Activated naive CD8-positive, alpha-beta T cell treated with anti-CD3 and anti-CD28 coated beads, Interleukin-2, amount 50 U/mL, for 24 hours (primary cell): ENCODE measurements at regions not wholly inside any gene's neighbourhood (a gene's known extent, or its start where the extent isn't known, plus 50 kb on each side); places are given as distances from the start of the nearest gene placed in this dataset.
"Not testable (repeated sequence)": the region's sequence is repeated elsewhere in the genome, so short reads cannot be mapped to it uniquely, and the experiment has no call there.

ENCODE experiments used
- ATAC-seq: fragments of 150-1000 bp; cut with Tn5 transposase; one replicate; pipeline ENCODE4 v1.10.0; 2021
- DNase-seq: peaks from one replicate; pipeline ENCODE4 v3.0.0; 2021
- H3K27ac Mint-ChIP-seq: one replicate; pipeline ENCODE4 v1.8.0; 2021; ENCODE audit warnings: mild to moderate bottlenecking, mixed read lengths
- H3K27me3 Mint-ChIP-seq: one replicate; pipeline ENCODE4 v1.8.0; 2021; ENCODE audit warnings: mixed read lengths
- H3K36me3 Mint-ChIP-seq: one replicate; pipeline ENCODE4 v1.8.0; 2021; ENCODE audit warnings: low read depth, mixed read lengths
- H3K4me1 Mint-ChIP-seq: one replicate; pipeline ENCODE4 v1.8.0; 2021; ENCODE audit warnings: mixed read lengths
- H3K4me3 Mint-ChIP-seq: one replicate; pipeline ENCODE4 v1.8.0; 2021; ENCODE audit warnings: mild to moderate bottlenecking, moderate library complexity, mixed read lengths
- H3K9me3 Mint-ChIP-seq: one replicate; pipeline ENCODE4 v1.8.0; 2021; ENCODE audit warnings: mixed read lengths

GRCh38 chr4:27921231-27921630, 1060.6 kb downstream of the STIM2 start:
- Mint-ChIP-seq H3K27ac (no peak overlapping the region), H3K4me1 (no peaks in the 10 kb centered on the region), H3K4me3 (no peak overlapping the region), H3K27me3 (no peaks in the 10 kb centered on the region), H3K9me3 (peaks cover 4% of the 10 kb centered on the region), H3K36me3 (no peaks in the 10 kb centered on the region)
- ATAC-seq (no peak), DNase-seq (no peak)

- DNase-seq (no peak), ATAC-seq (no peak)
- Mint-ChIP-seq H3K4me3 (no peak overlapping the region), H3K4me1 (no peaks in the 10 kb centered on the region), H3K27ac (no peak overlapping the region), H3K9me3 (peaks cover 8% of the 10 kb centered on the region), H3K36me3 (no peaks in the 10 kb centered on the region), H3K27me3 (no peaks in the 10 kb centered on the region)
Observed at GRCh38 chr4:27928761-27929540, 1068.3 kb downstream of the STIM2 start.

GRCh38 chr4:27930291-27930690, 1069.7 kb downstream of the STIM2 start:
- DNase-seq (no peak), ATAC-seq (no peak)
- Mint-ChIP-seq H3K9me3 (peaks cover 8% of the 10 kb centered on the region), H3K27ac (no peak overlapping the region), H3K4me1 (no peaks in the 10 kb centered on the region), H3K27me3 (no peaks in the 10 kb centered on the region), H3K36me3 (no peaks in the 10 kb centered on the region), H3K4me3 (no peak overlapping the region)

GRCh38 chr4:27930976-27931375, 1070.3 kb downstream of the STIM2 start:
- Mint-ChIP-seq H3K4me1 (no peaks in the 10 kb centered on the region), H3K9me3 (peaks cover 8% of the 10 kb centered on the region), H3K4me3 (no peak overlapping the region), H3K36me3 (no peaks in the 10 kb centered on the region), H3K27me3 (no peaks in the 10 kb centered on the region), H3K27ac (no peak overlapping the region)
- DNase-seq, result no peak
- no peak for ATAC-seq

DNA sequence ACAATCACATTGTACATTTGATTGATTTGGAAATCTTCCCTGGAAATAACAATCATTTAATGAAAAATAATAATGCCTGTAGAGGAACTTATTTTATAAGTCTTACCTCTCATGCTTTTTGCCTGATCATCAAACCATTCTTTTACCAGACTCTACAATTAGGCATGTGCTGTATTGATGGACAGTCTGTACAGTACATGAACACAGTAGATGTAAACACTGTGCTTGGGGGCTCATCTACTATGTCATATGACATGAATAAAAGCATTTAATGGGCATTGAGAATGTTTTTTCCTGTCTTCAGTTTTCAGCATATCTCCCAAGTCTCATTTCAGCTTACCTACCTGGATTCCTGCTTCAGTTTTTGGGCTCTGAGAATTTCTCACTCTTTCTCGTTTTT, 1070.9 kb downstream of the STIM2 start:
- Mint-ChIP-seq H3K9me3 (peaks cover 8% of the 10 kb centered on the region), H3K27ac (no peak overlapping the region), H3K4me1 (no peaks in the 10 kb centered on the region), H3K27me3 (no peaks in the 10 kb centered on the region), H3K4me3 (no peak overlapping the region), H3K36me3 (no peaks in the 10 kb centered on the region)
- DNase-seq (no peak), ATAC-seq (no peak)

- Mint-ChIP-seq H3K27me3 (no peaks in the 10 kb centered on the region), H3K4me1 (no peaks in the 10 kb centered on the region)
- no peak for ATAC-seq
Observed at GRCh38 chr4:27934871-27935270, 1074.2 kb downstream of the STIM2 start.

DNA sequence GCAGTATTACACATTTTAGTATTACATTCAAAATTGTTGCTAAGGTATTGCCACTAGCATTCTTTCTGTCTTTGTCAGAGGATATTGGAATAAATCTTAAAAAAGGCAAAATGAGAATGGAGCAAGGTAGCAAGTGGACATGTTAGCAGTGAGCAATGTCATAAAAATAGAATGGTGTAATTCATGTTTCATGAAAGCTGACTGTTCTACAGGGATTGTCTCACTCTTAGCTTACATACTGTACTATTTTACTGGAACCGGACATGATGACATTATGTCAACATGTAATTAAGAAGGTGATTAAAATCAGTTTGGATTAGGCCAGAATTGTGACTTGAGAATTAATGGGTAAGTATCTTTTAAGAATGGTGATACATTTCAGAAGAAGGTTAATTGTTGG, 1086.2 kb downstream of the STIM2 start:
- H3K27ac Mint-ChIP-seq, result no peak overlapping the region
- no peak for ATAC-seq
- H3K4me3 Mint-ChIP-seq, result no peak overlapping the region
- H3K9me3 Mint-ChIP-seq, result peaks cover 7% of the 10 kb centered on the region
- H3K4me1 Mint-ChIP-seq, result no peaks in the 10 kb centered on the region
- H3K27me3 Mint-ChIP-seq, result no peaks in the 10 kb centered on the region
- H3K36me3 Mint-ChIP-seq, result no peaks in the 10 kb centered on the region
- no peak for DNase-seq

More at GRCh38 chr4:27934871-27935270, 1074.2 kb downstream of the STIM2 start:
- DNase-seq, result no peak
- Mint-ChIP-seq H3K36me3 (no peaks in the 10 kb centered on the region), H3K4me3 (no peak overlapping the region), H3K9me3 (peaks cover 7% of the 10 kb centered on the region), H3K27ac (no peak overlapping the region)

- Mint-ChIP-seq H3K4me1 (no peaks in the 10 kb centered on the region), H3K27me3 (no peaks in the 10 kb centered on the region), H3K4me3 (no peak overlapping the region), H3K9me3 (peaks cover 8% of the 10 kb centered on the region), H3K36me3 (no peaks in the 10 kb centered on the region), H3K27ac (no peak overlapping the region)
- no peak for ATAC-seq
- no peak for DNase-seq
Observed at GRCh38 chr4:27947302-27947701, 1086.7 kb downstream of the STIM2 start.

DNA sequence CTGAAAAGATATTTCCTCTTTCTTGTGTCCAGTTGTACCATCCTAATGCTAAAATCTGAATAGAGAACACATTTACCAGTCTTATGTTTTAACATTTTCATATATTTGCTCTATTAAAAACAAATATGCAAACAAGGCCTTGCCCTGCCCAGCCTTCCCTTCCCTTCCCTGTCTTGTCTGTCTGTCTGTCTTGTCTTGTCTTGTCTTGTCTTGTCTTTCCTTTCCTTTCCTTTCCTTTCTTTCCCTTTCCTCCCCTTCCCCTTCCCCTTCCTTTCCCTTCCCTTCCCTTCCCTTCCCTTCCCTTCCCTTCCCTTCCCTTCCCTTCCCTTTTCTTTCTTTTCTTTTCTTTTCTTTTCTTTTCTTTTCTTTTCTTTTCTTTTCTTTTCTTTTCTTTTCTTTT, 1103.5 kb downstream of the STIM2 start:
- H3K36me3 Mint-ChIP-seq, result no peaks in the 10 kb centered on the region
- DNase-seq (no peak), ATAC-seq (no peak)
- H3K27ac Mint-ChIP-seq, result no peak overlapping the region
- no peaks in the 10 kb centered on the region for H3K27me3 Mint-ChIP-seq
- H3K9me3 Mint-ChIP-seq, result peaks cover 3% of the 10 kb centered on the region
- H3K4me3 Mint-ChIP-seq, result no peak overlapping the region
- H3K4me1 Mint-ChIP-seq, result no peaks in the 10 kb centered on the region

DNA sequence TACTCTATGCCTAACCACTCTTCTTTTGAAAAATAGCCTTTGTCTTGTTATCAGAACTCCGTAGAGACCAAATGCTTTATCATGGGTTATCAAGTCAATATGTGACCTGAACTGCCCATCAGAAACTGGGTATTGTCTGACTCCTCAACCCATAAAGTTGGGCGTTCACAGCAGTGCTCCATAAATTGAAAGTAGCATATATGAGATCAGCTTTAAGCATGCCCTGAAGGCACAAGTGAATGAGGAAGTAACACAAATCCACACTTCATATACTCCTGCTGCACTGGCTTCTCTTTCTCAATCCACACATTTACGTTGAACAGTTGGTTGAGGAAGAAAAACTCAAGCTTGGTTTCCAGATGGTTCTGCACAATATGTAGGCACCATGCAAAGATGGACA, 1106.0 kb downstream of the STIM2 start:
- H3K4me3 Mint-ChIP-seq, result no peak overlapping the region
- peaks cover 5% of the 10 kb centered on the region for H3K9me3 Mint-ChIP-seq
- no peaks in the 10 kb centered on the region for H3K4me1 Mint-ChIP-seq
- DNase-seq (no peak), ATAC-seq (no peak)
- H3K36me3 Mint-ChIP-seq, result no peaks in the 10 kb centered on the region
- H3K27me3 Mint-ChIP-seq, result no peaks in the 10 kb centered on the region
- H3K27ac Mint-ChIP-seq, result no peak overlapping the region

- Mint-ChIP-seq H3K9me3 (peaks cover 17% of the 10 kb centered on the region), H3K4me1 (no peaks in the 10 kb centered on the region), H3K36me3 (no peaks in the 10 kb centered on the region), H3K27ac (no peak overlapping the region), H3K27me3 (no peaks in the 10 kb centered on the region), H3K4me3 (no peak overlapping the region)
- DNase-seq, result no peak
- no peak for ATAC-seq
Observed at GRCh38 chr4:27973056-27973455, 1112.4 kb downstream of the STIM2 start.

- H3K36me3 Mint-ChIP-seq, result no peaks in the 10 kb centered on the region
- H3K9me3 Mint-ChIP-seq, result peaks cover 17% of the 10 kb centered on the region
- ATAC-seq, result no peak
- H3K4me1 Mint-ChIP-seq, result no peaks in the 10 kb centered on the region
- H3K27ac Mint-ChIP-seq, result no peak overlapping the region
- DNase-seq, result no peak
- no peak overlapping the region for H3K4me3 Mint-ChIP-seq
- no peaks in the 10 kb centered on the region for H3K27me3 Mint-ChIP-seq
Observed at GRCh38 chr4:27973700-27974099, 1113.1 kb downstream of the STIM2 start.

GRCh38 chr4:27974339-27974738, 1113.7 kb downstream of the STIM2 start:
- Mint-ChIP-seq H3K27me3 (no peaks in the 10 kb centered on the region), H3K36me3 (no peaks in the 10 kb centered on the region), H3K9me3 (peaks cover 22% of the 10 kb centered on the region), H3K27ac (no peak overlapping the region), H3K4me1 (no peaks in the 10 kb centered on the region), H3K4me3 (no peak overlapping the region)
- no peak for ATAC-seq
- no peak for DNase-seq

- DNase-seq, H3K36me3 Mint-ChIP-seq, H3K4me3 Mint-ChIP-seq, ATAC-seq, H3K4me1 Mint-ChIP-seq, H3K27me3 Mint-ChIP-seq, H3K27ac Mint-ChIP-seq: not testable (repeated sequence)
- H3K9me3 Mint-ChIP-seq, result peaks cover 28% of the 10 kb centered on the region
Observed at GRCh38 chr4:27974881-27975280, 1114.2 kb downstream of the STIM2 start.

DNA sequence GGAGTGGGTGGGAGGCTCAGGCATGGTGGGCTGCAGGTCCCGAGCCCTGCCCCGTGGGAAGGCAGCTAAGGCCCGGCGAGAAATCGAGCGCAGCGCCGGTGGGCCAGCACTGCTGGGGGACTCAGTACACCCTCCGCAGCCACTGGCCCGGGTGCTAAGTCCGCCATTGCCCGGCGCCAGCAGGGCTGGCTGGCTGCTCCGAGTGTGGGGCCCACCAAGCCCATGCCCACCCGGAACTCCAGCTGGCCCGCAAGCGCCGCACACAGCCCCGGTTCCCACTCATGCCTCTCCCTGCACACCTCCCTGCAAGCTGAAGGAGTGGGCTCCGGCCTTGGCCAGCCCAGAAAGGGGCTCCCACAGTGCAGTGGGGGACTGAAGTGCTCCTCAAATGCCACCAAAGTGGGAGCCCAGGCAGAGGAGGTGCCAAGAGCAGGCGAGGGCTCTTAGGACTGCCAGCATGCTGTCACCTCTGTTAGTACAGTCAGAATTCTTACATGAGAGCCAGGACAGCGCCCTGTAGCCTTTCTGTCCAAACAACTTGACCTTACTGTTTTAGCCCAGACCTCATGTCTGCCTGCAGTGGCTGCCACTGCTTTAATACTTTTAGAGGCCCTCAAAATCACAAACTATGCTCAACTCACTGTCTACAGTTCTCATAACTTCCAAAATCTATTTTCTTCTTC, 1117.9 kb downstream of the STIM2 start:
- not testable (repeated sequence) for H3K4me3 Mint-ChIP-seq, H3K27ac Mint-ChIP-seq, DNase-seq, H3K36me3 Mint-ChIP-seq, H3K4me1 Mint-ChIP-seq, ATAC-seq, H3K27me3 Mint-ChIP-seq
- H3K9me3 Mint-ChIP-seq, result peaks cover 28% of the 10 kb centered on the region
